Panc1 (cell line): ENCODE measurements at regions not wholly inside any gene's neighbourhood (a gene's known extent, or its start where the extent isn't known, plus 50 kb on each side); places are given as distances from the start of the nearest gene placed in this dataset.

ENCODE experiments used
- POLR2AphosphoS5 ChIP-seq: IDR thresholded peaks from 2 replicates; pipeline ENCODE4 v1.6.1; 2012; ENCODE audit warnings: mild to moderate bottlenecking, low read depth, low read length, moderate library complexity
- SIN3A ChIP-seq: IDR thresholded peaks from 2 replicates; pipeline ENCODE4 v1.6.1; 2012; ENCODE audit warnings: low read depth, mild to moderate bottlenecking, low read length, moderate library complexity, borderline replicate concordance; ENCODE audit not compliant: insufficient read depth
- TCF7L2 ChIP-seq: IDR thresholded peaks from 2 replicates; pipeline ENCODE4 v1.6.1; 2011; ENCODE audit warnings: mild to moderate bottlenecking, low read depth, low read length, inconsistent platforms
- TF ChIP-seq, protein P1 (sequence below): fragments of 450-650 bp; IDR thresholded peaks from 2 replicates; pipeline ENCODE4 v1.5.1; 2017; ENCODE audit warnings: mild to moderate bottlenecking
- TF ChIP-seq, protein P2 (sequence below), 2 experiments: IDR thresholded peaks; 2 replicates each; pipeline ENCODE4 v1.6.1; 2011 to 2012; ENCODE audit warnings: low read depth in 2 of 2, control low read depth in 1 of 2, low read length in 1 of 2, mild to moderate bottlenecking in 1 of 2, moderate library complexity in 1 of 2; ENCODE audit not compliant: insufficient read depth in 1 of 2

DNA sequence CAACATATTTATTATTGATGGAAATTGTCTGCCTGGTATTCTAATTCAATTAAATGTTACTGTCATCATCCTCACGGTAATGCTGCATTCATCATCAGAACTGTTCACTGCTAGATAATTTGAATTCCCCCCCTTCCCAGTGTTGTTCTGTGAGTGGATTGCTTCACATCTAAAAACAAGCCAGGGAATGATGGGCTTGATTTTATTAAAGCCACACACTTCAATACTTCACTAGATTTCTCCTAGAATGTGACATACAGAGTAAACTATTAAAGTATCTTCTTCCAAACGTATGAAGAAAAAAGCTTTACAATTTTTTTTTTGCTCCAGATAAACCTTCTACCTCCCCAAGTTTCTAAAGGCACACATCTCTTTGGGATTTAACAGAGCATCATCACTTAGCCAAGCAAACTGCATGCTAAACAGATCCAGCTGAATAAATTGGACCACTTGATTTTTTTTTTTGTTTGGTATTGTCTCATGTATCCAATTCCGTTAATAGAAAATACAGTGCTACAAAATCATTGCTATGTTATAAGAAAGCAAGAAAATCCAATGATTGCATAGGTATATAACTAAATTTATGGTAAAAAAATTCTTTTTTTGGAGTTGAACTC lies 692.4 kb downstream of the MTRR start:
- TF ChIP-seq, protein P1, sequence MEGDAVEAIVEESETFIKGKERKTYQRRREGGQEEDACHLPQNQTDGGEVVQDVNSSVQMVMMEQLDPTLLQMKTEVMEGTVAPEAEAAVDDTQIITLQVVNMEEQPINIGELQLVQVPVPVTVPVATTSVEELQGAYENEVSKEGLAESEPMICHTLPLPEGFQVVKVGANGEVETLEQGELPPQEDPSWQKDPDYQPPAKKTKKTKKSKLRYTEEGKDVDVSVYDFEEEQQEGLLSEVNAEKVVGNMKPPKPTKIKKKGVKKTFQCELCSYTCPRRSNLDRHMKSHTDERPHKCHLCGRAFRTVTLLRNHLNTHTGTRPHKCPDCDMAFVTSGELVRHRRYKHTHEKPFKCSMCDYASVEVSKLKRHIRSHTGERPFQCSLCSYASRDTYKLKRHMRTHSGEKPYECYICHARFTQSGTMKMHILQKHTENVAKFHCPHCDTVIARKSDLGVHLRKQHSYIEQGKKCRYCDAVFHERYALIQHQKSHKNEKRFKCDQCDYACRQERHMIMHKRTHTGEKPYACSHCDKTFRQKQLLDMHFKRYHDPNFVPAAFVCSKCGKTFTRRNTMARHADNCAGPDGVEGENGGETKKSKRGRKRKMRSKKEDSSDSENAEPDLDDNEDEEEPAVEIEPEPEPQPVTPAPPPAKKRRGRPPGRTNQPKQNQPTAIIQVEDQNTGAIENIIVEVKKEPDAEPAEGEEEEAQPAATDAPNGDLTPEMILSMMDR: no peak
- TF ChIP-seq, protein P2, sequence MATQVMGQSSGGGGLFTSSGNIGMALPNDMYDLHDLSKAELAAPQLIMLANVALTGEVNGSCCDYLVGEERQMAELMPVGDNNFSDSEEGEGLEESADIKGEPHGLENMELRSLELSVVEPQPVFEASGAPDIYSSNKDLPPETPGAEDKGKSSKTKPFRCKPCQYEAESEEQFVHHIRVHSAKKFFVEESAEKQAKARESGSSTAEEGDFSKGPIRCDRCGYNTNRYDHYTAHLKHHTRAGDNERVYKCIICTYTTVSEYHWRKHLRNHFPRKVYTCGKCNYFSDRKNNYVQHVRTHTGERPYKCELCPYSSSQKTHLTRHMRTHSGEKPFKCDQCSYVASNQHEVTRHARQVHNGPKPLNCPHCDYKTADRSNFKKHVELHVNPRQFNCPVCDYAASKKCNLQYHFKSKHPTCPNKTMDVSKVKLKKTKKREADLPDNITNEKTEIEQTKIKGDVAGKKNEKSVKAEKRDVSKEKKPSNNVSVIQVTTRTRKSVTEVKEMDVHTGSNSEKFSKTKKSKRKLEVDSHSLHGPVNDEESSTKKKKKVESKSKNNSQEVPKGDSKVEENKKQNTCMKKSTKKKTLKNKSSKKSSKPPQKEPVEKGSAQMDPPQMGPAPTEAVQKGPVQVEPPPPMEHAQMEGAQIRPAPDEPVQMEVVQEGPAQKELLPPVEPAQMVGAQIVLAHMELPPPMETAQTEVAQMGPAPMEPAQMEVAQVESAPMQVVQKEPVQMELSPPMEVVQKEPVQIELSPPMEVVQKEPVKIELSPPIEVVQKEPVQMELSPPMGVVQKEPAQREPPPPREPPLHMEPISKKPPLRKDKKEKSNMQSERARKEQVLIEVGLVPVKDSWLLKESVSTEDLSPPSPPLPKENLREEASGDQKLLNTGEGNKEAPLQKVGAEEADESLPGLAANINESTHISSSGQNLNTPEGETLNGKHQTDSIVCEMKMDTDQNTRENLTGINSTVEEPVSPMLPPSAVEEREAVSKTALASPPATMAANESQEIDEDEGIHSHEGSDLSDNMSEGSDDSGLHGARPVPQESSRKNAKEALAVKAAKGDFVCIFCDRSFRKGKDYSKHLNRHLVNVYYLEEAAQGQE (IDR thresholded peaks at IDR 0.05; ENCODE audit: insufficient read depth in 1 of 2, low read depth in 2 of 2, low read length in 1 of 2): no peak
- TF ChIP-seq SIN3A: no peak
- no peak for TF ChIP-seq POLR2AphosphoS5
- TF ChIP-seq TCF7L2: no peak
